CD4-positive, alpha-beta T cell (primary cell): ENCODE measurements at regions not wholly inside any gene's neighbourhood (a gene's known extent, or its start where the extent isn't known, plus 50 kb on each side); places are given as distances from the start of the nearest gene placed in this dataset.

ENCODE experiments used
- ATAC-seq: fragments of 200-7000 bp; cut with Tn5 transposase; one replicate; pipeline ENCODE4 v1.10.0; 2022; ENCODE audit warnings: mild to moderate bottlenecking; ENCODE audit not compliant: poor library complexity
- CTCF ChIA-PET: fragments of 350-600 bp; sonication (Branson Sonifier 250); formaldehyde crosslinking; loops from one replicate; lab custom pipeline; 2021; ENCODE audit warnings: antibody characterized with exemption, inconsistent platforms; lab: Charles Lee
- POLR2A ChIA-PET: fragments of 350-600 bp; sonication (Branson Sonifier 250); formaldehyde crosslinking; loops from one replicate; lab custom pipeline; 2021; ENCODE audit warnings: antibody characterized with exemption, inconsistent platforms; lab: Charles Lee
- DNase-seq, 14 experiments: peaks; one replicate each; pipeline ENCODE4 v3.0.0-alpha.2; 2013 to 2020; ENCODE audit warnings: mixed read lengths in 2 of 14
- H3K27ac ChIP-seq, 2 donors: one replicate each; pipeline versions ENCODE4 v1.5.1 to v1.7.0; 2013; ENCODE audit warnings: low read length in 2 of 2, low read depth in 1 of 2, mild to moderate bottlenecking in 1 of 2
- H3K27me3 ChIP-seq, 2 experiments: 1 replicate in 1 of 2; 2 replicates in 1 of 2; pipeline versions ENCODE4 v1.6.1 to v1.7.0; 2013; ENCODE audit warnings: low read length in 2 of 2, control low read depth in 1 of 2, mild to moderate bottlenecking in 1 of 2, moderate library complexity in 1 of 2; ENCODE audit not compliant: insufficient read depth in 2 of 2, control insufficient read depth in 1 of 2
- H3K36me3 ChIP-seq: one replicate; pipeline ENCODE4 v1.6.1; 2013; ENCODE audit warnings: low read length, control low read depth; ENCODE audit not compliant: insufficient read depth
- H3K4me1 ChIP-seq: one replicate; pipeline ENCODE4 v1.6.1; 2013; ENCODE audit warnings: low read length, control low read depth; ENCODE audit not compliant: insufficient read depth
- H3K4me3 ChIP-seq: one replicate; pipeline ENCODE4 v1.5.1; 2013; ENCODE audit warnings: mild to moderate bottlenecking, low read length, moderate library complexity
- H3K9me3 ChIP-seq, 2 experiments: 1 replicate in 1 of 2; 2 replicates in 1 of 2; pipeline versions ENCODE4 v1.6.1 to v1.7.0; 2013; ENCODE audit warnings: low read length in 2 of 2, mild to moderate bottlenecking in 2 of 2, control low read depth in 1 of 2, moderate library complexity in 1 of 2; ENCODE audit not compliant: control insufficient read depth in 1 of 2, insufficient read depth in 1 of 2
- H3K27ac Mint-ChIP-seq: one replicate; pipeline ENCODE4 v1.8.0; 2020; ENCODE audit warnings: mixed read lengths
- H3K27me3 Mint-ChIP-seq: one replicate; pipeline ENCODE4 v1.8.0; 2021; ENCODE audit warnings: mixed read lengths
- H3K36me3 Mint-ChIP-seq: one replicate; pipeline ENCODE4 v1.8.0; 2021; ENCODE audit warnings: low read depth, mixed read lengths
- H3K4me1 Mint-ChIP-seq: one replicate; pipeline ENCODE4 v1.8.0; 2021; ENCODE audit warnings: low read depth, mixed read lengths
- H3K4me3 Mint-ChIP-seq: one replicate; pipeline ENCODE4 v1.8.0; 2020; ENCODE audit warnings: mild to moderate bottlenecking, mixed read lengths
- H3K9me3 Mint-ChIP-seq: one replicate; pipeline ENCODE4 v1.8.0; 2020; ENCODE audit warnings: mixed read lengths
- CTCF ChIP-seq: fragments of 200-600 bp; IDR thresholded peaks from one replicate; pipeline ENCODE4 v1.8.0; 2022; ENCODE audit warnings: antibody characterized with exemption, mild to moderate bottlenecking
- intact Hi-C, 2 experiments: fragments of 100-400 bp; cut with DNase I in 1 of 2; cut with micrococcal nuclease in 1 of 2; formaldehyde crosslinking; loops; one replicate each; pipeline versions ENCODE4 v1.15.1 to v1.9.0; 2023 to 2025; cut with DNase I, micrococcal nuclease

GRCh38 chr21:35372201-35372600 is 323.1 kb upstream of the RUNX1 start:
- Mint-ChIP-seq H3K4me3 (no peak overlapping the region), H3K27me3 (no peaks in the 10 kb centered on the region), H3K4me1 (no peaks in the 10 kb centered on the region), H3K9me3 (no peaks in the 10 kb centered on the region), H3K27ac (no peak overlapping the region), H3K36me3 (no peaks in the 10 kb centered on the region)
- no peak for DNase-seq
- no peaks in the 10 kb centered on the region for H3K36me3 ChIP-seq
- no peak for TF ChIP-seq CTCF
- ChIA-PET CTCF (no interaction called here), POLR2A (no interaction called here)
- no peaks in the 10 kb centered on the region for H3K27me3 ChIP-seq
- intact Hi-C loops = no loop called here
- H3K4me3 ChIP-seq = no peak overlapping the region
- H3K9me3 ChIP-seq = no peaks in the 10 kb centered on the region
- H3K27ac ChIP-seq = no peak overlapping the region
- H3K4me1 ChIP-seq = no peaks in the 10 kb centered on the region
- no peak for ATAC-seq

- H3K4me3 Mint-ChIP-seq = no peak overlapping the region
- CTCF ChIA-PET = no interaction called here
These were observed 321.6 kb upstream of the RUNX1 start for GRCh38 chr21:35370671-35371070.

GRCh38 chr21:35370071-35370470 is 321.0 kb upstream of the RUNX1 start:
- CTCF ChIA-PET = interaction anchor here (0.6 kb wide), 1 partner anchor 59 kb away, joined by 3 read pairs; no protein-coding TSS in a partner anchor
- Mint-ChIP-seq H3K27me3 (no peaks in the 10 kb centered on the region), H3K4me3 (no peak overlapping the region), H3K4me1 (no peaks in the 10 kb centered on the region), H3K36me3 (no peaks in the 10 kb centered on the region), H3K27ac (no peak overlapping the region), H3K9me3 (no peaks in the 10 kb centered on the region)
- no peaks in the 10 kb centered on the region for H3K9me3 ChIP-seq
- intact Hi-C loops = no loop called here
- no peak for DNase-seq
- no peak for ATAC-seq
- POLR2A ChIA-PET = no interaction called here
- no peaks in the 10 kb centered on the region for H3K27me3 ChIP-seq
- no peak for TF ChIP-seq CTCF
- H3K4me1 ChIP-seq = no peaks in the 10 kb centered on the region
- H3K4me3 ChIP-seq = no peak overlapping the region
- no peaks in the 10 kb centered on the region for H3K36me3 ChIP-seq
- no peak overlapping the region for H3K27ac ChIP-seq

More at GRCh38 chr21:35370671-35371070, 321.6 kb upstream of the RUNX1 start:
- Mint-ChIP-seq H3K27ac (no peak overlapping the region), H3K9me3 (no peaks in the 10 kb centered on the region), H3K27me3 (no peaks in the 10 kb centered on the region), H3K36me3 (no peaks in the 10 kb centered on the region), H3K4me1 (no peaks in the 10 kb centered on the region)
- no peaks in the 10 kb centered on the region for H3K36me3 ChIP-seq
- H3K27me3 ChIP-seq = no peaks in the 10 kb centered on the region
- POLR2A ChIA-PET = no interaction called here
- no peak overlapping the region for H3K27ac ChIP-seq
- DNase-seq (no peak), ATAC-seq (no peak)
- intact Hi-C loops = no loop called here
- H3K4me3 ChIP-seq = no peak overlapping the region
- no peaks in the 10 kb centered on the region for H3K9me3 ChIP-seq
- H3K4me1 ChIP-seq = no peaks in the 10 kb centered on the region
- TF ChIP-seq CTCF = no peak
